HPDE6-E6E7 (cell line): ENCODE measurements at regions not wholly inside any gene's neighbourhood (a gene's known extent, or its start where the extent isn't known, plus 50 kb on each side); places are given as distances from the start of the nearest gene placed in this dataset.

Experiments used
- DNase-seq: peaks from one replicate; pipeline ENCODE4 v3.0.0; 2011; ENCODE audit warnings: missing footprints; ENCODE audit errors: extremely low spot score

GRCh38 chr11:2083411-2083810 lies 55.8 kb downstream of the IGF2 start:
- no peak for DNase-seq

- peak; percentile 72 for DNase-seq
These were observed 62.0 kb downstream of the IGF2 start for GRCh38 chr11:2077061-2077802.

- DNase-seq: no peak
These were observed 62.7 kb downstream of the IGF2 start for GRCh38 chr11:2076441-2076840.

- DNase-seq: no peak
These were observed 64.8 kb downstream of the IGF2 start for GRCh38 chr11:2074266-2074825.

- no peak for DNase-seq
These were observed 66.5 kb downstream of the IGF2 start for GRCh38 chr11:2072551-2073261.

GRCh38 chr11:2071748-2072385 lies 67.3 kb downstream of the IGF2 start:
- no peak for DNase-seq
